OCI-LY3 (cell line): ENCODE measurements at regions not wholly inside any gene's neighbourhood (a gene's known extent, or its start where the extent isn't known, plus 50 kb on each side); places are given as distances from the start of the nearest gene placed in this dataset.

ENCODE experiments used
- CTCF ChIP-seq: fragments of 200-600, 300-600 bp; sonication (generic); IDR thresholded peaks from 2 replicates; pipeline ENCODE4 v1.5.1; 2014; ENCODE audit warnings: antibody characterized with exemption, low read length, low read depth
- EZH2phosphoT487 ChIP-seq: fragments of 200-600 bp; shearing (Covaris generic); IDR thresholded peaks from 2 replicates; pipeline ENCODE4 v1.6.1; 2018; ENCODE audit warnings: antibody characterized with exemption, mixed run types, low read depth

GRCh38 chr9:89967527-89967926 lies 362.7 kb downstream of the GADD45G start:
- TF ChIP-seq CTCF (no peak), EZH2phosphoT487 (no peak)
